SK-N-SH (cell line): ENCODE measurements at regions not wholly inside any gene's neighbourhood (a gene's known extent, or its start where the extent isn't known, plus 50 kb on each side); places are given as distances from the start of the nearest gene placed in this dataset.

Source experiments
- CTCF ChIA-PET: fragments of 300-600, 350-600 bp; formaldehyde crosslinking; extraction: SDS; loops from one replicate; lab custom pipeline; 2021; lab: Yijun Ruan, JAX
- POLR2A ChIA-PET: fragments of 350-600 bp; sonication (Branson Sonifier 250); formaldehyde crosslinking; extraction: SDS; loops from one replicate; lab custom pipeline; 2020; ENCODE audit warnings: antibody characterized with exemption, inconsistent platforms; lab: Yijun Ruan, JAX
- DNase-seq: peaks from one replicate; pipeline ENCODE4 v3.0.0; 2012
- H2AFZ ChIP-seq: fragments of 200-600 bp; sonication (generic); 2 replicates; pipeline ENCODE4 v1.8.1; 2016; ENCODE audit warnings: antibody characterized with exemption, mild to moderate bottlenecking, low read depth
- H3F3A ChIP-seq: fragments of 200-600 bp; sonication (generic); replicated peaks from 2 replicates; pipeline ENCODE3; 2016; ENCODE audit warnings: antibody characterized with exemption, mild to moderate bottlenecking; ENCODE audit not compliant: insufficient read depth
- H3K27ac ChIP-seq, 2 experiments: fragments of 200-500 bp in 1 of 2; fragments of 200-600 bp in 1 of 2; sonication (Bioruptor generic) in 1 of 2; sonication (generic), shearing (Covaris generic) in 1 of 2; 2 replicates each; pipeline versions ENCODE4 v1.5.1 to v1.6.1; 2014 to 2016; ENCODE audit warnings: low read depth in 2 of 2, inconsistent platforms in 1 of 2, low read length in 1 of 2, mild to moderate bottlenecking in 1 of 2, mixed read lengths in 1 of 2
- H3K27me3 ChIP-seq: fragments of 200-600 bp; sonication (generic), shearing (Covaris generic); 2 replicates; pipeline ENCODE4 v1.6.1; 2016; ENCODE audit warnings: mixed run types; ENCODE audit not compliant: insufficient read depth
- H3K36me3 ChIP-seq, 2 experiments: fragments of 200-500 bp in 1 of 2; fragments of 200-600 bp in 1 of 2; sonication (Bioruptor generic) in 1 of 2; sonication (generic) in 1 of 2; replicated peaks in 1 of 2; 2 replicates each; pipeline versions ENCODE3 to v1.5.1; 2014 to 2016; ENCODE audit warnings: low read length in 1 of 2, mild to moderate bottlenecking in 1 of 2; ENCODE audit not compliant: insufficient read depth in 2 of 2, control insufficient read depth in 1 of 2
- H3K4me1 ChIP-seq, 2 experiments: fragments of 200-500 bp in 1 of 2; fragments of 200-600 bp in 1 of 2; sonication (Bioruptor generic) in 1 of 2; sonication (generic), shearing (Covaris generic) in 1 of 2; 2 replicates each; pipeline versions ENCODE4 v1.5.1 to v1.6.1; 2014 to 2016; ENCODE audit warnings: low read depth in 1 of 2, low read length in 1 of 2, mixed run types in 1 of 2; ENCODE audit not compliant: insufficient read depth in 2 of 2, control insufficient read depth in 1 of 2
- H3K4me2 ChIP-seq: fragments of 200-600 bp; sonication (generic), shearing (Covaris generic); 2 replicates; pipeline ENCODE4 v1.6.1; 2017; ENCODE audit warnings: mixed run types
- H3K4me3 ChIP-seq, 2 experiments: fragments of 200-500 bp in 1 of 2; fragments of 200-600 bp in 1 of 2; sonication (Bioruptor generic) in 1 of 2; sonication (generic), shearing (Covaris generic) in 1 of 2; 2 replicates each; pipeline versions ENCODE4 v1.5.1 to v1.8.1; 2014 to 2016; ENCODE audit warnings: low read depth in 2 of 2, inconsistent platforms in 1 of 2, low read length in 1 of 2, mild to moderate bottlenecking in 1 of 2, mixed read lengths in 1 of 2, moderate library complexity in 1 of 2
- H3K79me2 ChIP-seq: fragments of 200-600 bp; sonication (generic); 2 replicates; pipeline ENCODE4 v1.8.1; 2017; ENCODE audit warnings: mild to moderate bottlenecking; ENCODE audit not compliant: insufficient read depth
- H3K9ac ChIP-seq: fragments of 200-600 bp; sonication (generic); 2 replicates; pipeline ENCODE4 v1.6.1; 2017; ENCODE audit warnings: mixed run types
- H3K9me2 ChIP-seq: fragments of 200-600 bp; sonication (generic); 2 replicates; pipeline ENCODE4 v1.6.1; 2017; ENCODE audit warnings: mixed run types
- H3K9me3 ChIP-seq: fragments of 200-600 bp; sonication (generic); 2 replicates; pipeline ENCODE4 v1.6.1; 2017; ENCODE audit warnings: mixed run types, mild to moderate bottlenecking, moderate library complexity
- H4K20me1 ChIP-seq: fragments of 200-600 bp; sonication (generic); 2 replicates; pipeline ENCODE4 v1.6.1; 2017; ENCODE audit warnings: mild to moderate bottlenecking, mixed run types; ENCODE audit not compliant: insufficient read depth
- CHD2 ChIP-seq: fragments of 150-350 bp; IDR thresholded peaks from 2 replicates; pipeline ENCODE4 v1.6.1; 2018; ENCODE audit warnings: low read length; ENCODE audit not compliant: partially characterized antibody
- CTCF ChIP-seq: fragments of 200-600 bp; sonication (generic); IDR thresholded peaks from 2 replicates; pipeline ENCODE4 v1.6.1; 2017; ENCODE audit warnings: antibody characterized with exemption, mild to moderate bottlenecking, moderate library complexity
- ELF1 ChIP-seq: IDR thresholded peaks from 2 replicates; pipeline ENCODE4 v1.4.0; 2012
- EP300 ChIP-seq, 2 experiments: IDR thresholded peaks; 2 replicates each; pipeline versions ENCODE4 v1.4.0 to v1.6.1; 2012; ENCODE audit warnings: borderline replicate concordance in 1 of 2, low read depth in 1 of 2, low read length in 1 of 2
- EZH2phosphoT487 ChIP-seq: fragments of 200-600 bp; sonication (generic); IDR thresholded peaks from 2 replicates; pipeline ENCODE4 v1.6.1; 2017; ENCODE audit warnings: low read depth, mixed run types, mild to moderate bottlenecking, antibody characterized with exemption, moderate library complexity, borderline replicate concordance
- FOSL2 ChIP-seq: IDR thresholded peaks from 2 replicates; pipeline ENCODE4 v1.4.0; 2012; ENCODE audit warnings: low read depth, mild to moderate bottlenecking, moderate library complexity, borderline replicate concordance
- FOXJ3 ChIP-seq: sonication (generic); formaldehyde crosslinking; IDR thresholded peaks from 2 replicates; pipeline ENCODE4 v1.5.1; 2020; ENCODE audit warnings: mild to moderate bottlenecking, missing genetic modification reagents
- GABPA ChIP-seq: IDR thresholded peaks from 2 replicates; pipeline ENCODE4 v1.4.0; 2012; ENCODE audit warnings: low read depth, mild to moderate bottlenecking
- GATA2 ChIP-seq: sonication (generic); formaldehyde crosslinking; IDR thresholded peaks from 2 replicates; pipeline ENCODE4 v1.5.0; 2020; ENCODE audit warnings: mild to moderate bottlenecking, missing genetic modification reagents
- MEF2A ChIP-seq: IDR thresholded peaks from 2 replicates; pipeline ENCODE4 v1.4.0; 2012; ENCODE audit warnings: low read depth, borderline replicate concordance
- MXI1 ChIP-seq: IDR thresholded peaks from 2 replicates; pipeline ENCODE4 v1.6.1; 2012; ENCODE audit warnings: mild to moderate bottlenecking, low read depth, low read length, improper control_type of control experiment
- NFIC ChIP-seq: IDR thresholded peaks from 2 replicates; pipeline ENCODE4 v1.4.0; 2012; ENCODE audit warnings: borderline replicate concordance
- NRF1 ChIP-seq: IDR thresholded peaks from 2 replicates; pipeline ENCODE4 v1.6.1; 2012; ENCODE audit warnings: low read depth, mild to moderate bottlenecking, low read length
- PBX3 ChIP-seq: IDR thresholded peaks from 2 replicates; pipeline ENCODE4; 2012
- POLR2AphosphoS5 ChIP-seq: IDR thresholded peaks from 2 replicates; pipeline ENCODE4 v1.6.1; 2012; ENCODE audit warnings: low read depth, low read length
- REST ChIP-seq: IDR thresholded peaks from 2 replicates; pipeline ENCODE4 v1.6.1; 2012; ENCODE audit warnings: mild to moderate bottlenecking, low read depth, low read length, moderate library complexity
- RFX5 ChIP-seq: IDR thresholded peaks from 2 replicates; pipeline ENCODE4 v1.6.1; 2012; ENCODE audit warnings: mild to moderate bottlenecking, improper control_type of control experiment, low read length
- RXRA ChIP-seq: IDR thresholded peaks from 2 replicates; pipeline ENCODE4 v1.4.0; 2012; ENCODE audit warnings: low read depth, mild to moderate bottlenecking, borderline replicate concordance
- SIN3A ChIP-seq: IDR thresholded peaks from 2 replicates; pipeline ENCODE4 v1.6.1; 2012; ENCODE audit warnings: low read depth, mild to moderate bottlenecking, low read length, moderate library complexity, borderline replicate concordance
- SMC3 ChIP-seq: IDR thresholded peaks from 2 replicates; pipeline ENCODE4 v1.6.1; 2012; ENCODE audit warnings: low read depth, low read length, improper control_type of control experiment
- TAF1 ChIP-seq: IDR thresholded peaks from 2 replicates; pipeline ENCODE4 v1.6.1; 2012; ENCODE audit warnings: low read depth, mild to moderate bottlenecking, low read length, moderate library complexity, borderline replicate concordance
- TCF12 ChIP-seq: IDR thresholded peaks from 2 replicates; pipeline ENCODE4 v1.4.0; 2012
- TEAD4 ChIP-seq: IDR thresholded peaks from 2 replicates; pipeline ENCODE4 v1.4.0; 2012; ENCODE audit warnings: mild to moderate bottlenecking, borderline replicate concordance; ENCODE audit not compliant: insufficient read depth
- USF1 ChIP-seq: IDR thresholded peaks from 2 replicates; pipeline ENCODE4 v1.4.0; 2012; ENCODE audit warnings: low read depth, borderline replicate concordance
- YY1 ChIP-seq: IDR thresholded peaks from 2 replicates; pipeline ENCODE4 v1.4.0; 2012; ENCODE audit warnings: low read depth, mild to moderate bottlenecking
- ZBTB33 ChIP-seq: IDR thresholded peaks from 2 replicates; pipeline ENCODE4 v1.4.0; 2012; ENCODE audit warnings: low read depth, borderline replicate concordance
- WGBS: methylation state at CpG from one replicate; pipeline ENCODE4 v1.1.6; 2017; ENCODE audit warnings: low lambda C conversion rate; 5-methylcytosine and 5-hydroxymethylcytosine counted together

GRCh38 chr19:28705008-28705407 lies 507.9 kb downstream of the UQCRFS1 start:
- H3K4me3 ChIP-seq = no peak overlapping the region; a peak in 1 of 4 replicates
- H3K79me2 ChIP-seq = no peaks in the 10 kb centered on the region
- no peak overlapping the region; the same call in 1 of the 2 replicates for H3K9ac ChIP-seq
- no peaks in the 10 kb centered on the region for H3K9me3 ChIP-seq
- H2AFZ ChIP-seq = peak overlapping the region; percentile 86; the same call in 1 of the 2 replicates
- no peaks in the 10 kb centered on the region for H3K36me3 ChIP-seq
- 5% methylated on average over 3 of the region's 3 CpGs for WGBS
- peaks cover 3% of the 10 kb centered on the region for H3F3A ChIP-seq
- peaks cover 0 to 9% of the 10 kb centered on the region in 2 experiments; a peak in 1 of 4 replicates for H3K4me1 ChIP-seq
- no peaks in the 10 kb centered on the region for H3K9me2 ChIP-seq
- DNase-seq = no peak
- H3K4me2 ChIP-seq = peak overlapping the region; percentile 24; the same call in 1 of the 2 replicates
- ChIA-PET CTCF (interaction anchor here (1.1 to 1.9 kb wide), 2 partner anchors 237 to 239 kb away, joined by 3 to 7 read pairs; no protein-coding TSS in a partner anchor), POLR2A (no interaction called here)
- H4K20me1 ChIP-seq = no peaks in the 10 kb centered on the region
- H3K27ac ChIP-seq = peak overlapping the region in 1 of 2 experiments; percentile 41; a peak in 1 of 4 replicates
- H3K27me3 ChIP-seq = no peaks in the 10 kb centered on the region
- TF ChIP-seq EZH2phosphoT487 = no peak
- no peak for TF ChIP-seq PBX3
- no peak for TF ChIP-seq GATA2 (CRISPR knock-in tag)
- no peak for TF ChIP-seq MEF2A
- TF ChIP-seq ELF1 = no peak
- TF ChIP-seq FOSL2 = peak; percentile 86
- TF ChIP-seq GABPA = no peak
- no peak for TF ChIP-seq EP300 (IDR thresholded peaks at IDR 0.05; ENCODE audit: borderline replicate concordance in 1 of 2, low read depth in 1 of 2, low read length in 1 of 2)
- no peak for TF ChIP-seq RFX5
- peak; percentile 38; the same call in 1 of the 2 replicates for TF ChIP-seq TEAD4
- TF ChIP-seq ZBTB33 = no peak
- no peak for TF ChIP-seq MXI1
- TF ChIP-seq POLR2AphosphoS5 = no peak
- TF ChIP-seq NFIC = no peak
- TF ChIP-seq RXRA = no peak
- TF ChIP-seq YY1 = no peak
- no peak for TF ChIP-seq CHD2
- no peak for TF ChIP-seq SMC3
- no peak for TF ChIP-seq SIN3A
- TF ChIP-seq USF1 = no peak
- TF ChIP-seq TAF1 = no peak
- TF ChIP-seq NRF1 = no peak
- no peak for TF ChIP-seq FOXJ3 (CRISPR knock-in tag)
- TF ChIP-seq CTCF = peak; percentile 70
- TF ChIP-seq TCF12 = peak; percentile 29; the same call in 1 of the 2 replicates
- no peak for TF ChIP-seq REST
